ENCODE measurements at regions not wholly inside any gene's neighbourhood (a gene's known extent, or its start where the extent isn't known, plus 50 kb on each side); places are given as distances from the start of the nearest gene placed in this dataset.

GRCh38 chr14:55502746-55503284 is 62.4 kb upstream of the TBPL2 start:
- TF ChIP-seq CTCF (optimal IDR thresholded peaks at IDR 0.05 in 1 of 3, IDR thresholded peaks at IDR 0.05 in 1 of 3, conservative IDR thresholded peaks at IDR 0.05 in 1 of 3; ENCODE audit: extremely low read depth in 1 of 3, insufficient read depth in 2 of 3, low read length in 3 of 3) (no peak), EZH2 (IDR thresholded peaks at IDR 0.05; ENCODE audit: low read length) (no peak)
- no peak overlapping the region for H3K4me3 ChIP-seq (ENCODE audit: control insufficient read depth in 2 of 3, extremely low read depth in 1 of 3, insufficient read depth in 2 of 3, low read depth in 1 of 3, low read length in 3 of 3)
- H3K27ac ChIP-seq (ENCODE audit: control insufficient read depth, insufficient read depth, low read length), result no peak overlapping the region
- no peak overlapping the region for H3K9ac ChIP-seq (ENCODE audit: control insufficient read depth, extremely low read depth, insufficient read depth, low read length)
- H3K9me3 ChIP-seq (ENCODE audit: control insufficient read depth, low read depth, low read length), result no peaks in the 10 kb centered on the region
- no peaks in the 10 kb centered on the region for H3K79me2 ChIP-seq (ENCODE audit: control insufficient read depth, insufficient read depth, low read length)
- no peaks in the 10 kb centered on the region for H3K9me1 ChIP-seq (ENCODE audit: control insufficient read depth, extremely low read depth, insufficient read depth, low read length)
- H3K36me3 ChIP-seq (ENCODE audit: control insufficient read depth in 2 of 2, extremely low read depth in 1 of 2, insufficient read depth in 2 of 2, low read length in 2 of 2), result no peaks in the 10 kb centered on the region
- no peak overlapping the region for H2AFZ ChIP-seq (ENCODE audit: control insufficient read depth, low read length)
- H4K20me1 ChIP-seq (ENCODE audit: control insufficient read depth, extremely low read depth, insufficient read depth, low read length), result no peaks in the 10 kb centered on the region
- no peaks in the 10 kb centered on the region for H3K27me3 ChIP-seq (ENCODE audit: control insufficient read depth, extremely low read depth, insufficient read depth, low read length)
- H3K4me1 ChIP-seq (ENCODE audit: control insufficient read depth, extremely low read depth, insufficient read depth, low read length), result no peaks in the 10 kb centered on the region
- DNase-seq (ENCODE audit: low read depth, low spot score), result no peak
- no peak for FAIRE-seq
- no peak overlapping the region for H3K4me2 ChIP-seq (ENCODE audit: control insufficient read depth, extremely low read depth, insufficient read depth, low read depth, low read length)
- dilution Hi-C loops (cut with MboI; ENCODE audit: extremely low pct_ligation_motif_present, low sequenced_read_pairs), result no loop called here

- Histone ChIP-seq H3K9me3 (ENCODE audit: control insufficient read depth, low read depth, low read length) (no peaks in the 10 kb centered on the region), H3K36me3 (ENCODE audit: control insufficient read depth in 2 of 2, extremely low read depth in 1 of 2, insufficient read depth in 2 of 2, low read length in 2 of 2) (no peaks in the 10 kb centered on the region), H4K20me1 (ENCODE audit: control insufficient read depth, extremely low read depth, insufficient read depth, low read length) (no peaks in the 10 kb centered on the region), H3K4me3 (ENCODE audit: control insufficient read depth in 2 of 3, extremely low read depth in 1 of 3, insufficient read depth in 2 of 3, low read depth in 1 of 3, low read length in 3 of 3) (no peak overlapping the region), H3K27me3 (ENCODE audit: control insufficient read depth, extremely low read depth, insufficient read depth, low read length) (no peaks in the 10 kb centered on the region), H3K27ac (ENCODE audit: control insufficient read depth, insufficient read depth, low read length) (no peak overlapping the region), H3K9ac (ENCODE audit: control insufficient read depth, extremely low read depth, insufficient read depth, low read length) (no peak overlapping the region), H3K79me2 (ENCODE audit: control insufficient read depth, insufficient read depth, low read length) (no peaks in the 10 kb centered on the region), H3K4me2 (ENCODE audit: control insufficient read depth, extremely low read depth, insufficient read depth, low read depth, low read length) (no peak overlapping the region), H2AFZ (ENCODE audit: control insufficient read depth, low read length) (no peak overlapping the region), H3K4me1 (ENCODE audit: control insufficient read depth, extremely low read depth, insufficient read depth, low read length) (no peaks in the 10 kb centered on the region), H3K9me1 (ENCODE audit: control insufficient read depth, extremely low read depth, insufficient read depth, low read length) (no peaks in the 10 kb centered on the region)
- FAIRE-seq (no peak), DNase-seq (ENCODE audit: low read depth, low spot score) (no peak)
- dilution Hi-C loops (cut with MboI; ENCODE audit: extremely low pct_ligation_motif_present, low sequenced_read_pairs), result no loop called here
- no peak for TF ChIP-seq EZH2 (IDR thresholded peaks at IDR 0.05; ENCODE audit: low read length)
These were observed 65.4 kb upstream of the TBPL2 start for GRCh38 chr14:55505846-55506245.

GRCh38 chr14:55508676-55509075 is 68.3 kb upstream of the TBPL2 start:
- DNase-seq (ENCODE audit: low read depth, low spot score) (no peak), FAIRE-seq (no peak)
- Histone ChIP-seq H3K36me3 (ENCODE audit: control insufficient read depth in 2 of 2, extremely low read depth in 1 of 2, insufficient read depth in 2 of 2, low read length in 2 of 2) (no peaks in the 10 kb centered on the region), H2AFZ (ENCODE audit: control insufficient read depth, low read length) (no peak overlapping the region), H3K9me3 (ENCODE audit: control insufficient read depth, low read depth, low read length) (no peaks in the 10 kb centered on the region), H3K4me2 (ENCODE audit: control insufficient read depth, extremely low read depth, insufficient read depth, low read depth, low read length) (no peak overlapping the region), H3K9me1 (ENCODE audit: control insufficient read depth, extremely low read depth, insufficient read depth, low read length) (no peaks in the 10 kb centered on the region), H3K4me1 (ENCODE audit: control insufficient read depth, extremely low read depth, insufficient read depth, low read length) (peaks cover 9% of the 10 kb centered on the region), H3K27ac (ENCODE audit: control insufficient read depth, insufficient read depth, low read length) (no peak overlapping the region), H4K20me1 (ENCODE audit: control insufficient read depth, extremely low read depth, insufficient read depth, low read length) (no peaks in the 10 kb centered on the region), H3K27me3 (ENCODE audit: control insufficient read depth, extremely low read depth, insufficient read depth, low read length) (no peaks in the 10 kb centered on the region), H3K9ac (ENCODE audit: control insufficient read depth, extremely low read depth, insufficient read depth, low read length) (no peak overlapping the region), H3K79me2 (ENCODE audit: control insufficient read depth, insufficient read depth, low read length) (no peaks in the 10 kb centered on the region), H3K4me3 (ENCODE audit: control insufficient read depth in 2 of 3, extremely low read depth in 1 of 3, insufficient read depth in 2 of 3, low read depth in 1 of 3, low read length in 3 of 3) (no peak overlapping the region)
- dilution Hi-C loops (cut with MboI; ENCODE audit: extremely low pct_ligation_motif_present, low sequenced_read_pairs), result no loop called here
- TF ChIP-seq EZH2 (IDR thresholded peaks at IDR 0.05; ENCODE audit: low read length) (no peak), CTCF (optimal IDR thresholded peaks at IDR 0.05 in 1 of 3, IDR thresholded peaks at IDR 0.05 in 1 of 3, conservative IDR thresholded peaks at IDR 0.05 in 1 of 3; ENCODE audit: extremely low read depth in 1 of 3, insufficient read depth in 2 of 3, low read length in 3 of 3) (no peak)
